ENCODE measurements at regions not wholly inside any gene's neighbourhood (a gene's known extent, or its start where the extent isn't known, plus 50 kb on each side); places are given as distances from the start of the nearest gene placed in this dataset.

DNA sequence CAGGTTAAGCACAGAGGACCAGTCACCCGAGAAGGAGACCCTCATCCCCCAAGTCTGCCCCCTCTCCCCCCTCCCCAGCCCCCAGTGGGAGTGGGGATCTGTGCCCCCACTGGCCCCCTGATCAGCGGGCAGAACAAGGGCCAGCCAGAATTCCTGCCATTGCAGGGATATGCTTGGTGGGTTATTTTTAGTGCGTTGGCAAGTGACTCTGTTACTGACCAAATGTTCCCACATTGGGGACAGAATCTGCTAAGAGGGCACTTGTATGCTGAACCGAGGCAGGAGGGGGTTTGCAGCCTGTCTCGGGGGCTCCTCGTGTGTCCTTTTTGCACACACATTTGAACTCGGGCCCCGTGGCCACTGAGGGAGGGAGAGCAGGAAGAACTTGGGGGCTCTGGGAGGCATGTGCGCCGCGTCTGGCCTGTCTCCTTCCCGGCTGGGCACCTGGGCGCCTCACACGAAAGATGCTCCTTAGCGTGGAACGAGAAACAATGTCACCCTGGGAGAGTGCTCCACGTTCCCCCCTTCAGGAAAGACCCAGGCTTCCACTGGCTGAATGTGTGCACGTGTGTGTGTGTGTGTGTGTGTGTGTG, 66.4 kb upstream of the CASZ1 start:
- no peak overlapping the region for H3K4me3 ChIP-seq
- no peak for TF ChIP-seq CTCF (IDR thresholded peaks at IDR 0.05; ENCODE audit: control extremely low read depth, extremely low read depth)
- H3K4me1 ChIP-seq (ENCODE audit: control insufficient read depth in 5 of 5, insufficient read depth in 5 of 5, low read length in 5 of 5) = peaks cover 0 to 21% (median 0%) of the 10 kb centered on the region in 5 donors
- H3K36me3 ChIP-seq (ENCODE audit: control insufficient read depth in 4 of 4, insufficient read depth in 4 of 4, low read length in 4 of 4) = no peaks in the 10 kb centered on the region
- ATAC-seq (ENCODE audit: insufficient read depth, low FRiP score) (no peak), DNase-seq (no peak)
- H3K9ac ChIP-seq (ENCODE audit: insufficient read depth in 1 of 2, low read length in 2 of 2) = no peak overlapping the region
- peak overlapping the region in 1 of 2 donors; percentile 47 for H3K27ac ChIP-seq (ENCODE audit: low read depth in 1 of 2, low read length in 1 of 2)
- WGBS, 2 donors = 78 to 84% methylated on average over 18 of the region's 18 CpGs
- peaks cover 0 to 26% (median 6%) of the 10 kb centered on the region in 3 donors for H3K27me3 ChIP-seq (ENCODE audit: control insufficient read depth in 3 of 3, insufficient read depth in 3 of 3, low read length in 2 of 3)
- H3K9me3 ChIP-seq (ENCODE audit: control insufficient read depth in 4 of 4, insufficient read depth in 3 of 4, low read length in 3 of 4) = no peaks in the 10 kb centered on the region

DNA sequence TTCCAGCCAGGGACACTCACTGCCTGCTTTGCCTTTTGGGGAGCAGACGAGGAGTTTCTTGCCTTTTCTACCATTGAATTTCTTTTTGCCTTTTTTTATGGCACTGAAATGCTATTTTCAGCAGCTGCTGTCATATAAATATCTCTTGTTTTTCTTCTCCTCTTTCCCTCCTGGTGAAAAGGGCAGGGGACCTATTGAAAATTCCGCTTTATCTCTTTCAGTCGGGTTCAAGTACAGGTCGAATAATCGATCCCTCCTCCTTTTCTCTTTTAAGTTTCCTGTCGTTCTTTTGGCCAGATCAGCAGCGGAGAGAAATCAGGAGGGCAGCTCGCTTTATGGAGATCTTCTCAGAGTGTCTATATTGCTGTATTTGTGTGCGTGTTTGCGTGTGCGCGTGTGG, 67.4 kb upstream of the CASZ1 start:
- ATAC-seq (ENCODE audit: insufficient read depth, low FRiP score) = no peak
- no peak overlapping the region for H3K27ac ChIP-seq (ENCODE audit: low read depth in 1 of 2, low read length in 1 of 2)
- 42 to 43% methylated on average over 12 of the region's 12 CpGs for WGBS, 2 donors
- no peak overlapping the region for H3K4me3 ChIP-seq
- no peak for DNase-seq
- H3K27me3 ChIP-seq (ENCODE audit: control insufficient read depth in 3 of 3, insufficient read depth in 3 of 3, low read length in 2 of 3) = peaks cover 0 to 21% (median 6%) of the 10 kb centered on the region in 3 donors
- H3K9me3 ChIP-seq (ENCODE audit: control insufficient read depth in 4 of 4, insufficient read depth in 3 of 4, low read length in 3 of 4) = no peaks in the 10 kb centered on the region
- H3K4me1 ChIP-seq (ENCODE audit: control insufficient read depth in 5 of 5, insufficient read depth in 5 of 5, low read length in 5 of 5) = peaks cover 0 to 27% (median 0%) of the 10 kb centered on the region in 5 donors
- no peak for TF ChIP-seq CTCF (IDR thresholded peaks at IDR 0.05; ENCODE audit: control extremely low read depth, extremely low read depth)
- H3K36me3 ChIP-seq (ENCODE audit: control insufficient read depth in 4 of 4, insufficient read depth in 4 of 4, low read length in 4 of 4) = no peaks in the 10 kb centered on the region
- H3K9ac ChIP-seq (ENCODE audit: insufficient read depth in 1 of 2, low read length in 2 of 2) = no peak overlapping the region

GRCh38 chr1:10864776-10865175, 68.3 kb upstream of the CASZ1 start:
- Histone ChIP-seq H3K27me3 (ENCODE audit: control insufficient read depth in 3 of 3, insufficient read depth in 3 of 3, low read length in 2 of 3) (peaks cover 0 to 21% (median 6%) of the 10 kb centered on the region in 3 donors), H3K4me1 (ENCODE audit: control insufficient read depth in 5 of 5, insufficient read depth in 5 of 5, low read length in 5 of 5) (peaks cover 0 to 27% (median 0%) of the 10 kb centered on the region in 5 donors), H3K4me3 (no peak overlapping the region), H3K36me3 (ENCODE audit: control insufficient read depth in 4 of 4, insufficient read depth in 4 of 4, low read length in 4 of 4) (no peaks in the 10 kb centered on the region), H3K9ac (ENCODE audit: insufficient read depth in 1 of 2, low read length in 2 of 2) (no peak overlapping the region), H3K27ac (ENCODE audit: low read depth in 1 of 2, low read length in 1 of 2) (no peak overlapping the region), H3K9me3 (ENCODE audit: control insufficient read depth in 4 of 4, insufficient read depth in 3 of 4, low read length in 3 of 4) (no peaks in the 10 kb centered on the region)
- no peak for TF ChIP-seq CTCF (IDR thresholded peaks at IDR 0.05; ENCODE audit: control extremely low read depth, extremely low read depth)
- no peak for DNase-seq
- 76 to 84% methylated on average over 9 of the region's 9 CpGs for WGBS, 2 donors
- no peak for ATAC-seq (ENCODE audit: insufficient read depth, low FRiP score)

Measured in lung (tissue), 11 donors.